GM21786 (cell line): ENCODE measurements at regions not wholly inside any gene's neighbourhood (a gene's known extent, or its start where the extent isn't known, plus 50 kb on each side); places are given as distances from the start of the nearest gene placed in this dataset.

ENCODE experiments used
- ATAC-seq: cut with Tn5 transposase; IDR thresholded peaks from one replicate; pipeline ENCODE4 v1.9.1; 2021; ENCODE audit not compliant: unreplicated experiment

- no peak for ATAC-seq
Measured at GRCh38 chr1:214199585-214199984, 81.4 kb upstream of the SMYD2 start.

DNA sequence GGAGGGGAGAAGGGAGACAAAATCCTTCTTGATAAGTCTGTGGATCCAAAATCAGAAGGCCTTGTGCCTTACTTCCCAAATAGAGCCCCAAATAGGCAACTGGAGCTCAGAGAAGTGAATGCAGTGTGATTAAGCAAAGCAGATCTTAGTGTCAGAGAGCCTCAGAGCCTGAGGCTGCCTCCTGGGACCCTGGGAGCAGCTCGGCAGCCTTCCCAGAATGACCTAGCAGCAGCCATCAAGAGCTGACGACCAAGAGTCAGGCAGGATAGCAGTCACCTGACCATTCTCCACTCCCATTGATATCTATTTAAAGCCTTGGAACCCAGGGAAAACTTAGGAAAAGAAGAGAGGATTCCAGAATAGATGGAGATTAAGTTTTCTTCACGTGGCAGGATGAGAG, 78.0 kb upstream of the SMYD2 start:
- ATAC-seq: no peak

DNA sequence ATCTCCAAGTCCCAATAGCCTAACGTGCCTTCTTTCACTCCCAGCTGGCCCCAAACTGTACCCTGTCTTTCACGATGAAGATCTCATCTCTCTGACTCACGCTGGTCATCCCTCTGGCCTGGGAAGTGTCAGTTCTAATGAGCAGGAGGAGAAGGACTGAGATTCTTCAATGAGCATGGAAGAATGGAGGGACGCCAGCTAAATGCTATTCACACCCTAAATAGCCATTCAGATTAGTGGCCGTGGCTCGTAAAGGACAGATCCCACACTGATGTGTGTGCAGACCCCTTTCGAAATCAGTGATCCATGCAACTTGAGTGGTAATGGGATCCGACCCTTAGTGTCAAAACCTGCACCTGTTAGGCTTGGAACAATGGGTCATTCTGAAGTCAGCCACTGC, 75.9 kb upstream of the SMYD2 start:
- no peak for ATAC-seq

GRCh38 chr1:214208460-214208859, 72.5 kb upstream of the SMYD2 start:
- ATAC-seq: no peak

- ATAC-seq: no peak
Measured at GRCh38 chr1:214209260-214209808, 71.6 kb upstream of the SMYD2 start.

DNA sequence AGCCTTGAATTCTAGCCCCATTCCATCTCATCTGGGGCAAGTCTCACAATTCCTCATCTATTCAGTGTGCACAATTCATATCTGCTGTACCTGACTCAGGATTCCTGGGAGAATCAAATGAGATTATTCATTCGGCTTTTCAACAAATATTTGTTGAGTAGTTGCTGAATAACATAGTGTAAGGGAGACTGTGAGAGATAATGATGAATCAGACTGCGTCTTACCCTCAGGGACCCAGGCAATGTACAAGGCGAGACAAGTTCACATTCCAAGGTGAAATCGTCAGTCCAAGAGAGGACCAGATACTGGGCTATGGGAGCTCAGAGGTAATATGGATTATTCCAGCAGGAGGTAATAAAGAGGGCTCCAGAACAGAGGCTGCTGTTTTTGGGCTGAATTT, 67.8 kb upstream of the SMYD2 start:
- ATAC-seq: no peak

GRCh38 chr1:214214851-214215250, 66.1 kb upstream of the SMYD2 start:
- ATAC-seq: no peak

- ATAC-seq: no peak
Measured at GRCh38 chr1:214215583-214215982, 65.4 kb upstream of the SMYD2 start.

GRCh38 chr1:214216021-214216420, 64.9 kb upstream of the SMYD2 start:
- ATAC-seq: no peak

DNA sequence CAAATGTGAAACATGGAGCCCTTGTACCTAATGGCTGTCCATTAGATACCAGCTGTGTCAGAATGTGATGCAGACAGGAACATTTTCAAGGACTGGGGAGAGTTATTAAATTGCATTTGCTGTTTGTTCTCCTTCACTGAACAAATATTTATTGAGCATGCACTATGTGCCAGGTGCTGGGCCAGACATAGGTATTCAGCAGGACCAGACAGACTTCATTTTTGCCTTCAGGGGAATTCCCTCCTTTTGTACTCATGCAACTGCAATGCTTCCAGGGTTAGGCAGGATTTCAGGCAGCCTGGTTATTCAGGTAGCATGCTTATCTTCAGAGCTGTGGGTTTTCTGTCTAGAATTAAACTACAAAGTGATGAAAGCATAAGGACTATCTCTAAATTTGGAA, 64.2 kb upstream of the SMYD2 start:
- no peak for ATAC-seq

- no peak for ATAC-seq
Measured at GRCh38 chr1:214219902-214220301, 61.1 kb upstream of the SMYD2 start.

GRCh38 chr1:214220891-214221290, 60.1 kb upstream of the SMYD2 start:
- ATAC-seq: no peak

- ATAC-seq: no peak
Measured at GRCh38 chr1:214224611-214225354, 56.2 kb upstream of the SMYD2 start.

GRCh38 chr1:214228976-214229375, 52.0 kb upstream of the SMYD2 start:
- no peak for ATAC-seq

DNA sequence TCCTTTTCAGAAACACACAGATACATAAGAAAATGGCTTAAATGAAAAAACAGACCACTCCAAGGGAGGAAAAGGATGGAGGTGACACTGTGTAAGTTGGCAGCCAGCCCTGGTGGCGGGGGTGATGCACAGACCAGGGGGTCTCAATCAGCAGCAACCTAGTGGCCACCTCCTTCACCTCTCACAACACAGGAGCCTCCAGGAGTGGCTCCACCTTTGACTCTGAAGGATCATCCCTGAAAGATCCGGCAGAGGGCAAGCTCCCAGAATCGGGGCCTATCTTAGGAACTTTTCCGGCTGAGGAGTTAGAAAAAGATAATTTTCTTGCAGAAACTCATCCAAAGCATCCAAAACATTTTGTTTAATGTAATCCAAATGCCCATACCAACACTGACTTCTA, 51.2 kb upstream of the SMYD2 start:
- ATAC-seq: no peak
